Transverse colon (tissue), 4 donors: ENCODE measurements at regions not wholly inside any gene's neighbourhood (a gene's known extent, or its start where the extent isn't known, plus 50 kb on each side); places are given as distances from the start of the nearest gene placed in this dataset.

ENCODE experiments used
- CTCF ChIP-seq, 5 experiments: fragments of 200-600 bp in 3 of 5; fragments of 450-650 bp in 2 of 5; sonication (generic) in 3 of 5; IDR thresholded peaks; 1 replicate in 2 of 5; 2 replicates in 3 of 5; pipeline ENCODE4 v1.5.1; 2016 to 2017; ENCODE audit warnings: antibody characterized with exemption in 5 of 5, inconsistent platforms in 3 of 5, mild to moderate bottlenecking in 2 of 5, moderate library complexity in 1 of 5
- EP300 ChIP-seq: sonication (generic); formaldehyde crosslinking; IDR thresholded peaks from one replicate; pipeline ENCODE4 v1.6.1; 2017; ENCODE audit warnings: antibody characterized with exemption, low read depth
- POLR2A ChIP-seq: fragments of 450-650 bp; IDR thresholded peaks from one replicate; pipeline ENCODE4 v1.6.1; 2016; ENCODE audit warnings: antibody characterized with exemption, mild to moderate bottlenecking, moderate library complexity
- POLR2AphosphoS5 ChIP-seq, 3 donors: sonication (generic); formaldehyde crosslinking; IDR thresholded peaks; one replicate each; pipeline ENCODE4 v1.6.1; 2016; ENCODE audit warnings: antibody characterized with exemption in 3 of 3

GRCh38 chr14:94686511-94687160 lies 74.4 kb downstream of the SERPINA3 start:
- no peak for TF ChIP-seq POLR2A
- TF ChIP-seq CTCF (IDR thresholded peaks at IDR 0.05): no peak
- no peak for TF ChIP-seq POLR2AphosphoS5 (IDR thresholded peaks at IDR 0.05)
- no peak for TF ChIP-seq EP300
